GM23338 (cell line): ENCODE measurements at regions not wholly inside any gene's neighbourhood (a gene's known extent, or its start where the extent isn't known, plus 50 kb on each side); places are given as distances from the start of the nearest gene placed in this dataset.
"Not testable (repeated sequence)": the region's sequence is repeated elsewhere in the genome, so short reads cannot be mapped to it uniquely, and the experiment has no call there.

Experiments used
- ATAC-seq: fragments of 200-7000 bp; cut with Tn5 transposase; 3 replicates; pipeline ENCODE4 v1.9.1; 2020
- DNase-seq: peaks from one replicate; pipeline ENCODE4 v3.0.0-alpha.2; 2015; ENCODE audit warnings: low spot score
- H2AFZ ChIP-seq: fragments of 200-600 bp; sonication (generic); 2 replicates; pipeline ENCODE4 v1.8.0; 2016; ENCODE audit warnings: antibody characterized with exemption, mild to moderate bottlenecking, moderate library complexity
- H3F3A ChIP-seq: fragments of 200-600 bp; sonication (generic); replicated peaks from 2 replicates; pipeline ENCODE4 v1.8.0; 2017; ENCODE audit warnings: antibody characterized with exemption, mixed run types, low read depth
- H3K27ac ChIP-seq: fragments of 200-600 bp; sonication (generic); 2 replicates; pipeline ENCODE4 v1.6.1; 2016; ENCODE audit warnings: low read depth
- H3K27me3 ChIP-seq: fragments of 200-600 bp; sonication (generic); 2 replicates; pipeline ENCODE4 v1.8.0; 2016; ENCODE audit warnings: mild to moderate bottlenecking, mixed run types, moderate library complexity; ENCODE audit not compliant: insufficient read depth
- H3K36me3 ChIP-seq: fragments of 200-600 bp; sonication (generic); 2 replicates; pipeline ENCODE4 v1.8.0; 2016; ENCODE audit warnings: mild to moderate bottlenecking; ENCODE audit not compliant: insufficient read depth
- H3K4me1 ChIP-seq: fragments of 200-600 bp; sonication (generic); 2 replicates; pipeline ENCODE4 v1.8.0; 2016; ENCODE audit warnings: mild to moderate bottlenecking, moderate library complexity; ENCODE audit not compliant: insufficient read depth
- H3K4me2 ChIP-seq: fragments of 200-600 bp; sonication (generic); 2 replicates; pipeline ENCODE4 v1.7.1; 2017; ENCODE audit warnings: mixed run types
- H3K4me3 ChIP-seq: fragments of 200-600 bp; sonication (generic); 2 replicates; pipeline ENCODE4 v1.6.1; 2016; ENCODE audit warnings: mixed run types
- H3K79me2 ChIP-seq: fragments of 200-600 bp; sonication (generic); replicated peaks from 2 replicates; pipeline ENCODE4 v1.8.0; 2017; ENCODE audit warnings: mild to moderate bottlenecking; ENCODE audit not compliant: insufficient read depth
- H3K9me2 ChIP-seq: fragments of 200-600 bp; sonication (generic); 2 replicates; pipeline ENCODE4 v1.8.0; 2017; ENCODE audit not compliant: insufficient read depth
- H4K20me1 ChIP-seq: fragments of 200-600 bp; sonication (generic); replicated peaks from 2 replicates; pipeline ENCODE4 v1.8.0; 2017; ENCODE audit warnings: mild to moderate bottlenecking; ENCODE audit not compliant: insufficient read depth
- H3K27ac Mint-ChIP-seq: 2 replicates; pipeline ENCODE4 v1.8.0; 2020; ENCODE audit warnings: inconsistent platforms, mild to moderate bottlenecking, moderate library complexity, mixed read lengths
- H3K27me3 Mint-ChIP-seq: 3 replicates; pipeline ENCODE4 v1.8.0; 2022; ENCODE audit warnings: low read depth, mild to moderate bottlenecking, moderate library complexity, mixed read lengths, inconsistent platforms; ENCODE audit not compliant: insufficient read depth, poor library complexity
- H3K36me3 Mint-ChIP-seq: 3 replicates; pipeline ENCODE4 v1.8.0; 2021; ENCODE audit warnings: low read depth, mild to moderate bottlenecking, inconsistent platforms, moderate library complexity, mixed read lengths
- H3K4me1 Mint-ChIP-seq: 3 replicates; pipeline ENCODE4 v1.8.0; 2020; ENCODE audit warnings: mild to moderate bottlenecking, inconsistent platforms, mixed read lengths
- H3K4me3 Mint-ChIP-seq: 3 replicates; pipeline ENCODE4 v1.8.0; 2021; ENCODE audit warnings: moderate library complexity, mild to moderate bottlenecking, inconsistent platforms, mixed read lengths
- H3K9me3 Mint-ChIP-seq: 3 replicates; pipeline ENCODE4 v1.8.0; 2020; ENCODE audit warnings: moderate library complexity, mild to moderate bottlenecking, inconsistent platforms, mixed read lengths
- CREB1 ChIP-seq: fragments of 250-450 bp; sonication (Bioruptor Pico); IDR thresholded peaks from 2 replicates; pipeline ENCODE4 v1.5.0; 2020; ENCODE audit warnings: low read depth, mild to moderate bottlenecking, moderate library complexity
- ETS1 ChIP-seq: IDR thresholded peaks from 2 replicates; pipeline ENCODE4 v1.6.1; 2016; ENCODE audit warnings: antibody characterized with exemption
- EZH2 ChIP-seq: fragments of 200-600 bp; sonication (generic); IDR thresholded peaks from one replicate; pipeline ENCODE4 v1.8.0; 2017; ENCODE audit warnings: antibody characterized with exemption, mild to moderate bottlenecking, low read depth; ENCODE audit not compliant: unreplicated experiment
- EZH2phosphoT487 ChIP-seq: fragments of 200-600 bp; sonication (generic); IDR thresholded peaks from one replicate; pipeline ENCODE4 v1.8.1; 2018; ENCODE audit warnings: antibody characterized with exemption; ENCODE audit not compliant: unreplicated experiment
- NANOG ChIP-seq: IDR thresholded peaks from 2 replicates; pipeline ENCODE4 v1.6.1; 2016; ENCODE audit warnings: antibody characterized with exemption, borderline replicate concordance
- REST ChIP-seq: IDR thresholded peaks from one replicate; pipeline ENCODE4 v1.6.1; 2018; ENCODE audit warnings: antibody characterized with exemption; ENCODE audit not compliant: unreplicated experiment
- ZNF114 ChIP-seq: fragments of 250-450 bp; sonication (Bioruptor Pico); IDR thresholded peaks from 2 replicates; pipeline ENCODE4 v1.5.0; 2020; ENCODE audit warnings: mild to moderate bottlenecking, moderate library complexity
- ZNF462 ChIP-seq: fragments of 250-450 bp; sonication (Bioruptor Pico); IDR thresholded peaks from 2 replicates; pipeline ENCODE4 v1.5.0; 2020; ENCODE audit warnings: mild to moderate bottlenecking, moderate library complexity

- TF ChIP-seq ZNF462 (CRISPR knock-in tag) (no peak), ETS1 (no peak), ZNF114 (CRISPR knock-in tag) (no peak), CREB1 (CRISPR knock-in tag) (no peak), EZH2 (no peak), EZH2phosphoT487 (no peak), REST (no peak), NANOG (no peak)
Observed at GRCh38 chr14:76298896-76299295, 77.0 kb upstream of the ESRRB start (continued).

- H4K20me1 ChIP-seq, H3K36me3 Mint-ChIP-seq, ATAC-seq, H3K4me3 ChIP-seq, H3K79me2 ChIP-seq, H3K4me3 Mint-ChIP-seq, H3K27ac Mint-ChIP-seq, H3K4me2 ChIP-seq, H3K4me1 Mint-ChIP-seq, H3K9me2 ChIP-seq, H2AFZ ChIP-seq, H3K36me3 ChIP-seq, H3K9me3 Mint-ChIP-seq, H3K4me1 ChIP-seq, H3F3A ChIP-seq, H3K27me3 ChIP-seq, H3K27ac ChIP-seq, DNase-seq: not testable (repeated sequence)
- peaks cover 17% of the 10 kb centered on the region for H3K27me3 Mint-ChIP-seq
Observed at GRCh38 chr14:76303188-76303587, 72.7 kb upstream of the ESRRB start.
